ENCODE measurements at regions not wholly inside any gene's neighbourhood (a gene's known extent, or its start where the extent isn't known, plus 50 kb on each side); places are given as distances from the start of the nearest gene placed in this dataset.

GRCh38 chr1:207218512-207219362, 102.7 kb upstream of the CD55 start:
- CTCF ChIA-PET: no interaction called here
- DNase-seq (ENCODE audit: low read depth, low spot score): no peak
- no peak for TF ChIP-seq CTCF (IDR thresholded peaks at IDR 0.05; ENCODE audit: insufficient read depth, low read length, missing control alignments)
- H3K4me3 ChIP-seq (ENCODE audit: low read depth, low read length): no peak overlapping the region
- POLR2A ChIA-PET: no interaction called here

GRCh38 chr1:207219979-207220889, 101.2 kb upstream of the CD55 start:
- POLR2A ChIA-PET: no interaction called here
- H3K4me3 ChIP-seq (ENCODE audit: low read depth, low read length): no peak overlapping the region
- no peak for DNase-seq (ENCODE audit: low read depth, low spot score)
- CTCF ChIA-PET: no interaction called here
- no peak for TF ChIP-seq CTCF (IDR thresholded peaks at IDR 0.05; ENCODE audit: insufficient read depth, low read length, missing control alignments)

- no peak for TF ChIP-seq CTCF (IDR thresholded peaks at IDR 0.05; ENCODE audit: insufficient read depth, low read length, missing control alignments)
- POLR2A ChIA-PET: no interaction called here
- no peak for DNase-seq (ENCODE audit: low read depth, low spot score)
- H3K4me3 ChIP-seq (ENCODE audit: low read depth, low read length): no peak overlapping the region
- CTCF ChIA-PET: no interaction called here
These were observed 99.5 kb upstream of the CD55 start for GRCh38 chr1:207221934-207222351.

GRCh38 chr1:207223162-207223561, 98.3 kb upstream of the CD55 start:
- TF ChIP-seq CTCF (IDR thresholded peaks at IDR 0.05; ENCODE audit: insufficient read depth, low read length, missing control alignments): no peak
- ChIA-PET CTCF (no interaction called here), POLR2A (no interaction called here)
- no peak for DNase-seq (ENCODE audit: low read depth, low spot score)
- H3K4me3 ChIP-seq (ENCODE audit: low read depth, low read length): no peak overlapping the region

- H3K4me3 ChIP-seq (ENCODE audit: low read depth, low read length): no peak overlapping the region
- ChIA-PET POLR2A (no interaction called here), CTCF (no interaction called here)
- TF ChIP-seq CTCF (IDR thresholded peaks at IDR 0.05; ENCODE audit: insufficient read depth, low read length, missing control alignments): no peak
- no peak for DNase-seq (ENCODE audit: low read depth, low spot score)
These were observed 96.8 kb upstream of the CD55 start for GRCh38 chr1:207224666-207225065.

- ChIA-PET CTCF (no interaction called here), POLR2A (no interaction called here)
- DNase-seq (ENCODE audit: low read depth, low spot score): no peak
- TF ChIP-seq CTCF (IDR thresholded peaks at IDR 0.05; ENCODE audit: insufficient read depth, low read length, missing control alignments): no peak
- no peak overlapping the region for H3K4me3 ChIP-seq (ENCODE audit: low read depth, low read length)
These were observed 94.3 kb upstream of the CD55 start for GRCh38 chr1:207227131-207227630.
